ENCODE measurements at regions not wholly inside any gene's neighbourhood (a gene's known extent, or its start where the extent isn't known, plus 50 kb on each side); places are given as distances from the start of the nearest gene placed in this dataset.

DNA sequence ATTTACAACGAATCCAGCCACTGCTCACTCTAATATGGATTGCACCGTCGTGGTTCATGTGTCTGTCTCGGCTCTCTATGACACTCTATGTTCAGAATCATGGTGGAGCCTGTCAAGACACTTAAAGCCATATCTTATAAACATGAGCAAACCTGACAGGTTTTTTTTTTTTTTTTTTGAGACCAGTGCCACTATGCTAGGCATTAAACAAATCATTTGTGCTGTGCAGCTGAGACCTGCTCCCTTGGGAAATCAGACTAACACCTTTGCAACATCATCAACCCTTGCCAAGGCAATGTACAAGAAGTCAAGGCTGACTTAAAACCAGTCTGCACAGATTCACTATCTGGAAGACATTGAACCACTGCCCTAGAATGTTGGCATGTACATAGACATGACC, 181.2 kb upstream of the ANK3 start:
- TF ChIP-seq, protein P1, sequence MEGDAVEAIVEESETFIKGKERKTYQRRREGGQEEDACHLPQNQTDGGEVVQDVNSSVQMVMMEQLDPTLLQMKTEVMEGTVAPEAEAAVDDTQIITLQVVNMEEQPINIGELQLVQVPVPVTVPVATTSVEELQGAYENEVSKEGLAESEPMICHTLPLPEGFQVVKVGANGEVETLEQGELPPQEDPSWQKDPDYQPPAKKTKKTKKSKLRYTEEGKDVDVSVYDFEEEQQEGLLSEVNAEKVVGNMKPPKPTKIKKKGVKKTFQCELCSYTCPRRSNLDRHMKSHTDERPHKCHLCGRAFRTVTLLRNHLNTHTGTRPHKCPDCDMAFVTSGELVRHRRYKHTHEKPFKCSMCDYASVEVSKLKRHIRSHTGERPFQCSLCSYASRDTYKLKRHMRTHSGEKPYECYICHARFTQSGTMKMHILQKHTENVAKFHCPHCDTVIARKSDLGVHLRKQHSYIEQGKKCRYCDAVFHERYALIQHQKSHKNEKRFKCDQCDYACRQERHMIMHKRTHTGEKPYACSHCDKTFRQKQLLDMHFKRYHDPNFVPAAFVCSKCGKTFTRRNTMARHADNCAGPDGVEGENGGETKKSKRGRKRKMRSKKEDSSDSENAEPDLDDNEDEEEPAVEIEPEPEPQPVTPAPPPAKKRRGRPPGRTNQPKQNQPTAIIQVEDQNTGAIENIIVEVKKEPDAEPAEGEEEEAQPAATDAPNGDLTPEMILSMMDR (conservative IDR thresholded peaks at IDR 0.05; ENCODE audit: low read length), result no peak
- no peak for TF ChIP-seq EZH2phosphoT487 (IDR thresholded peaks at IDR 0.05; ENCODE audit: borderline replicate concordance)
